NCI-H2196 treated with DMSO at 0.1 percent for 48 hours (cell line): ENCODE measurements at regions not wholly inside any gene's neighbourhood (a gene's known extent, or its start where the extent isn't known, plus 50 kb on each side); places are given as distances from the start of the nearest gene placed in this dataset.
A peak's percentile ranks its signal among the peaks of the same experiment; 100 is the strongest.

ENCODE experiments used
- DNase-seq: peaks from one replicate; lab custom pipeline; 2025; ENCODE audit not compliant: unreplicated experiment; lab: John Stamatoyannopoulos, UW

- no peak for DNase-seq
Measured at GRCh38 chr13:111472559-111473460, 152.4 kb downstream of the TEX29 start.

- peak; percentile 14 for DNase-seq
Measured at GRCh38 chr13:111474136-111475002, 153.9 kb downstream of the TEX29 start.

- DNase-seq = no peak
Measured at GRCh38 chr13:111475488-111475887, 155.0 kb downstream of the TEX29 start.

- DNase-seq = no peak
Measured at GRCh38 chr13:111476197-111476596, 155.8 kb downstream of the TEX29 start.

GRCh38 chr13:111479412-111479811 lies 159.0 kb downstream of the TEX29 start:
- DNase-seq = no peak

GRCh38 chr13:111480503-111480902 lies 160.1 kb downstream of the TEX29 start:
- DNase-seq = no peak

GRCh38 chr13:111480976-111481375 lies 160.5 kb downstream of the TEX29 start:
- peak; percentile 15 for DNase-seq

GRCh38 chr13:111482126-111482525 lies 161.7 kb downstream of the TEX29 start:
- no peak for DNase-seq

- no peak for DNase-seq
Measured at GRCh38 chr13:111482806-111483620, 162.6 kb downstream of the TEX29 start.

- DNase-seq = no peak
Measured at GRCh38 chr13:111483621-111483987, 163.2 kb downstream of the TEX29 start.

GRCh38 chr13:111484141-111484925 lies 163.9 kb downstream of the TEX29 start:
- DNase-seq = peak; percentile 40

GRCh38 chr13:111484959-111485358 lies 164.5 kb downstream of the TEX29 start:
- DNase-seq = no peak

- DNase-seq = no peak
Measured at GRCh38 chr13:111485491-111486250, 165.2 kb downstream of the TEX29 start.

- DNase-seq = no peak
Measured at GRCh38 chr13:111486331-111486730, 165.9 kb downstream of the TEX29 start.

- DNase-seq = no peak
Measured at GRCh38 chr13:111486801-111487200, 166.4 kb downstream of the TEX29 start.

GRCh38 chr13:111488486-111489132 lies 168.2 kb downstream of the TEX29 start:
- DNase-seq = no peak

GRCh38 chr13:111489301-111489700 lies 168.9 kb downstream of the TEX29 start:
- DNase-seq = no peak

- no peak for DNase-seq
Measured at GRCh38 chr13:111490611-111491010, 170.2 kb downstream of the TEX29 start.

GRCh38 chr13:111491021-111491420 lies 170.6 kb downstream of the TEX29 start:
- no peak for DNase-seq
